ENCODE measurements at regions not wholly inside any gene's neighbourhood (a gene's known extent, or its start where the extent isn't known, plus 50 kb on each side); places are given as distances from the start of the nearest gene placed in this dataset.

- Histone ChIP-seq H3K4me2 (ENCODE audit: low read depth, low read length) (no peak overlapping the region), H3K4me1 (ENCODE audit: low read length) (no peaks in the 10 kb centered on the region), H2AFZ (ENCODE audit: low read length) (no peak overlapping the region), H3K9ac (ENCODE audit: low read length) (no peak overlapping the region), H3K79me2 (ENCODE audit: low read length) (no peaks in the 10 kb centered on the region), H3K36me3 (replicated peaks; ENCODE audit: insufficient read depth, low read length) (no peaks in the 10 kb centered on the region), H3K9me2 (replicated peaks; ENCODE audit: insufficient read depth, low read length) (no peaks in the 10 kb centered on the region), H3K4me3 (ENCODE audit: low read length) (no peak overlapping the region), H4K20me1 (ENCODE audit: insufficient read depth, low read length) (no peaks in the 10 kb centered on the region), H3K27me3 (replicated peaks; ENCODE audit: insufficient read depth, low read length) (no peaks in the 10 kb centered on the region), H3F3A (ENCODE audit: insufficient read depth, low read length) (no peaks in the 10 kb centered on the region), H3K27ac (ENCODE audit: low read length) (no peak overlapping the region), H3K9me3 (replicated peaks; ENCODE audit: insufficient read depth, low read length) (no peaks in the 10 kb centered on the region)
- no peak for DNase-seq
- TF ChIP-seq CTCF (IDR thresholded peaks at IDR 0.05; ENCODE audit: low read length) (no peak), EZH2 (optimal IDR thresholded peaks at IDR 0.05; ENCODE audit: low read depth, low read length) (no peak), EZH2phosphoT487 (IDR thresholded peaks at IDR 0.05; ENCODE audit: low read length) (no peak)
Observed at GRCh38 chr9:34907044-34907443, 51.0 kb upstream of the PHF24 start.

DNA sequence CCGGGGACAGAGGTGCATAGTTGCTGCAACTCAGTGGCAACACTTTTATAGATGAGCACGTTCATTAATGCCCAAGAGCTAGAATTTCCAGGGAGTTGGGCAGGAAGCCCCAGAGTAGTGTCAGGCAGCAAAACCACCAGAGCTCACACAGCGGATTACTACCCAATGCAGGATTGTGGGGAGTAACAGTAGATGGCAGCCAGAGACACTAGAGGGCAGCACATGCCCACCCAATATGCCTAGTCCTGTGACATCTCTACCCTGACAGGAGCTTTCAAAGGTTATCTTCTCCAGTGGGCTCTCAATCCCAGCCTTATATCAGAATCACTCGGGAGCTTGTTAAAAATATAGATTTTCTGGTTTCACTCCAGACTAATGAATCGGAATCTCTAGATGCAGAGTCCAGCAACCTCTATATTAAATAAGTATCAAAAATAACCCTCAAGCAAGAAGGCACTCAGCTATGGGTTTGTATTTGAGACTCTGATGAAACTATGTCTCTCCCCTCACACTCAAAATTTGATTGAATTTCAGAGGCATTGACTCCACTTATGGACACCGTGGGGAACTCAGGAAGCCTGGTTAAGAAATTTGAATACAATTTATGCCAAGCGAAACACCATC lies 58.4 kb upstream of the PHF24 start:
- Histone ChIP-seq H3K9ac (ENCODE audit: low read length) (no peak overlapping the region), H3K4me1 (ENCODE audit: low read length) (no peaks in the 10 kb centered on the region), H3K9me2 (replicated peaks; ENCODE audit: insufficient read depth, low read length) (no peaks in the 10 kb centered on the region), H3K27ac (ENCODE audit: low read length) (no peak overlapping the region), H3F3A (ENCODE audit: insufficient read depth, low read length) (no peaks in the 10 kb centered on the region), H3K79me2 (ENCODE audit: low read length) (no peaks in the 10 kb centered on the region), H3K4me3 (ENCODE audit: low read length) (no peak overlapping the region), H3K4me2 (ENCODE audit: low read depth, low read length) (no peak overlapping the region), H2AFZ (ENCODE audit: low read length) (no peak overlapping the region), H3K27me3 (replicated peaks; ENCODE audit: insufficient read depth, low read length) (no peaks in the 10 kb centered on the region), H4K20me1 (ENCODE audit: insufficient read depth, low read length) (no peaks in the 10 kb centered on the region), H3K36me3 (replicated peaks; ENCODE audit: insufficient read depth, low read length) (no peaks in the 10 kb centered on the region), H3K9me3 (replicated peaks; ENCODE audit: insufficient read depth, low read length) (no peaks in the 10 kb centered on the region)
- TF ChIP-seq EZH2 (optimal IDR thresholded peaks at IDR 0.05; ENCODE audit: low read depth, low read length) (no peak), EZH2phosphoT487 (IDR thresholded peaks at IDR 0.05; ENCODE audit: low read length) (no peak), CTCF (IDR thresholded peaks at IDR 0.05; ENCODE audit: low read length) (peak; percentile 74)
- peak; percentile 74 for DNase-seq

GRCh38 chr9:34898846-34899245 lies 59.2 kb upstream of the PHF24 start:
- no peaks in the 10 kb centered on the region for H3F3A ChIP-seq (ENCODE audit: insufficient read depth, low read length)
- H3K9me3 ChIP-seq (replicated peaks; ENCODE audit: insufficient read depth, low read length) = no peaks in the 10 kb centered on the region
- H3K9ac ChIP-seq (ENCODE audit: low read length) = no peak overlapping the region
- no peak overlapping the region for H2AFZ ChIP-seq (ENCODE audit: low read length)
- H3K4me2 ChIP-seq (ENCODE audit: low read depth, low read length) = no peak overlapping the region
- no peaks in the 10 kb centered on the region for H3K36me3 ChIP-seq (replicated peaks; ENCODE audit: insufficient read depth, low read length)
- H4K20me1 ChIP-seq (ENCODE audit: insufficient read depth, low read length) = no peaks in the 10 kb centered on the region
- H3K9me2 ChIP-seq (replicated peaks; ENCODE audit: insufficient read depth, low read length) = no peaks in the 10 kb centered on the region
- DNase-seq = no peak
- H3K79me2 ChIP-seq (ENCODE audit: low read length) = no peaks in the 10 kb centered on the region
- no peak overlapping the region for H3K4me3 ChIP-seq (ENCODE audit: low read length)
- TF ChIP-seq CTCF (IDR thresholded peaks at IDR 0.05; ENCODE audit: low read length) (no peak), EZH2phosphoT487 (IDR thresholded peaks at IDR 0.05; ENCODE audit: low read length) (no peak), EZH2 (optimal IDR thresholded peaks at IDR 0.05; ENCODE audit: low read depth, low read length) (no peak)
- no peak overlapping the region for H3K27ac ChIP-seq (ENCODE audit: low read length)
- no peaks in the 10 kb centered on the region for H3K4me1 ChIP-seq (ENCODE audit: low read length)
- no peaks in the 10 kb centered on the region for H3K27me3 ChIP-seq (replicated peaks; ENCODE audit: insufficient read depth, low read length)
